HUES64 (cell line): ENCODE measurements at regions not wholly inside any gene's neighbourhood (a gene's known extent, or its start where the extent isn't known, plus 50 kb on each side); places are given as distances from the start of the nearest gene placed in this dataset.
"Not testable (repeated sequence)": the region's sequence is repeated elsewhere in the genome, so short reads cannot be mapped to it uniquely, and the experiment has no call there.

Source experiments
- H3K27ac ChIP-seq: 2 replicates; pipeline ENCODE4 v1.7.0; 2013; ENCODE audit warnings: low read depth, low read length, inconsistent platforms
- H3K27me3 ChIP-seq: 2 replicates; pipeline ENCODE4 v1.6.1; 2013; ENCODE audit warnings: mild to moderate bottlenecking, low read length; ENCODE audit not compliant: insufficient read depth
- H3K36me3 ChIP-seq: 2 replicates; pipeline ENCODE4 v1.6.1; 2013; ENCODE audit warnings: mild to moderate bottlenecking, low read length; ENCODE audit not compliant: insufficient read depth
- H3K4me1 ChIP-seq: 2 replicates; pipeline ENCODE4 v1.6.1; 2013; ENCODE audit warnings: mild to moderate bottlenecking, low read length, moderate library complexity; ENCODE audit not compliant: insufficient read depth
- H3K4me3 ChIP-seq: 2 replicates; pipeline ENCODE4 v1.5.1; 2013; ENCODE audit warnings: mild to moderate bottlenecking, low read length, moderate library complexity
- H3K9ac ChIP-seq: 2 replicates; pipeline ENCODE4 v1.6.1; 2013; ENCODE audit warnings: mild to moderate bottlenecking, low read depth, low read length
- H3K9me3 ChIP-seq: 2 replicates; pipeline ENCODE4 v1.6.1; 2013; ENCODE audit warnings: low read depth, low read length; ENCODE audit not compliant: insufficient read depth
- WGBS: fragments of 150-250, 120-280 bp; methylation state at CpG from one replicate; pipeline ENCODE4 v1.1.7; 2013; ENCODE audit warnings: missing lambda C conversion rate; 5-methylcytosine and 5-hydroxymethylcytosine counted together

GRCh38 chr4:92231511-92231910 lies 72.3 kb upstream of the GRID2 start:
- Histone ChIP-seq H3K27ac (no peak overlapping the region), H3K27me3 (no peaks in the 10 kb centered on the region; the same call in 1 of the 2 replicates), H3K36me3 (no peaks in the 10 kb centered on the region), H3K9me3 (no peaks in the 10 kb centered on the region), H3K4me1 (0 out of 2 replicates have a peak, but pooled peaks cover 6% of the 10 kb centered on the region), H3K4me3 (no peak overlapping the region), H3K9ac (no peak overlapping the region)
- no CpG with 5 or more reads among the region's 1 CpG for whole genome bisulfite sequencing

- Histone ChIP-seq H3K9me3 (no peaks in the 10 kb centered on the region), H3K4me3 (no peak overlapping the region), H3K36me3 (no peaks in the 10 kb centered on the region), H3K9ac (no peak overlapping the region), H3K4me1 (0 out of 2 replicates have a peak, but pooled peaks cover 6% of the 10 kb centered on the region), H3K27ac (no peak overlapping the region), H3K27me3 (no peaks in the 10 kb centered on the region; the same call in 1 of the 2 replicates)
Measured at GRCh38 chr4:92232566-92232965, 71.2 kb upstream of the GRID2 start.

- H3K9me3 ChIP-seq, result no peaks in the 10 kb centered on the region; the same call in 1 of the 2 replicates
- no peaks in the 10 kb centered on the region for H3K36me3 ChIP-seq
- H3K4me3 ChIP-seq, result no peak overlapping the region
- 98% methylated on average over 2 of the region's 4 CpGs for WGBS
- H3K9ac ChIP-seq, result no peak overlapping the region
- H3K4me1 ChIP-seq, result 0 out of 2 replicates have a peak, but pooled peaks cover 6% of the 10 kb centered on the region
- H3K27me3 ChIP-seq, result no peaks in the 10 kb centered on the region; the same call in 1 of the 2 replicates
- H3K27ac ChIP-seq, result no peak overlapping the region
Measured at GRCh38 chr4:92234393-92235176, 69.2 kb upstream of the GRID2 start.

- Histone ChIP-seq H3K4me1 (0 out of 2 replicates have a peak, but pooled peaks cover 6% of the 10 kb centered on the region), H3K4me3 (no peak overlapping the region)
- WGBS, result no CpG with 5 or more reads among the region's 2 CpGs
Measured at GRCh38 chr4:92235731-92236130, 68.0 kb upstream of the GRID2 start.

GRCh38 chr4:92236877-92237276 lies 66.9 kb upstream of the GRID2 start:
- Histone ChIP-seq H3K27ac (no peak overlapping the region), H3K27me3 (no peaks in the 10 kb centered on the region; the same call in 1 of the 2 replicates), H3K4me3 (no peak overlapping the region), H3K9ac (no peak overlapping the region), H3K36me3 (no peaks in the 10 kb centered on the region), H3K9me3 (peaks cover 3% of the 10 kb centered on the region; the same call in 1 of the 2 replicates), H3K4me1 (0 out of 2 replicates have a peak, but pooled peaks cover 6% of the 10 kb centered on the region)
- WGBS, result no CpG with 5 or more reads among the region's 1 CpG

More at GRCh38 chr4:92235731-92236130, 68.0 kb upstream of the GRID2 start:
- H3K27ac ChIP-seq, result no peak overlapping the region
- no peak overlapping the region for H3K9ac ChIP-seq
- no peaks in the 10 kb centered on the region; the same call in 1 of the 2 replicates for H3K27me3 ChIP-seq
- no peaks in the 10 kb centered on the region for H3K36me3 ChIP-seq
- peaks cover 3% of the 10 kb centered on the region; the same call in 1 of the 2 replicates for H3K9me3 ChIP-seq

- 0 out of 2 replicates have a peak, but pooled peaks cover 6% of the 10 kb centered on the region for H3K4me1 ChIP-seq
- H3K9me3 ChIP-seq, result peaks cover 3% of the 10 kb centered on the region; the same call in 1 of the 2 replicates
- H3K9ac ChIP-seq, result no peak overlapping the region
- no peaks in the 10 kb centered on the region for H3K36me3 ChIP-seq
- no peak overlapping the region for H3K4me3 ChIP-seq
- H3K27me3 ChIP-seq, result no peaks in the 10 kb centered on the region; the same call in 1 of the 2 replicates
- H3K27ac ChIP-seq, result no peak overlapping the region
Measured at GRCh38 chr4:92237559-92237958, 66.2 kb upstream of the GRID2 start.

- no peaks in the 10 kb centered on the region for H3K36me3 ChIP-seq
- no peak overlapping the region for H3K9ac ChIP-seq
- H3K27me3 ChIP-seq, result peaks cover 3% of the 10 kb centered on the region; the same call in 1 of the 2 replicates
- H3K4me1 ChIP-seq, result peaks cover 4% of the 10 kb centered on the region; the same call in 1 of the 2 replicates
- H3K9me3 ChIP-seq, result peaks cover 3% of the 10 kb centered on the region; the same call in 1 of the 2 replicates
- H3K4me3 ChIP-seq, result no peak overlapping the region
- WGBS, result 90% methylated on average over 1 of the region's 2 CpGs
- H3K27ac ChIP-seq, result no peak overlapping the region
Measured at GRCh38 chr4:92241094-92241493, 62.7 kb upstream of the GRID2 start.

- Histone ChIP-seq H3K36me3 (no peaks in the 10 kb centered on the region), H3K4me1 (peaks cover 4% of the 10 kb centered on the region; the same call in 1 of the 2 replicates), H3K4me3 (no peak overlapping the region), H3K27me3 (peaks cover 3% of the 10 kb centered on the region; the same call in 1 of the 2 replicates), H3K27ac (no peak overlapping the region), H3K9ac (no peak overlapping the region), H3K9me3 (peaks cover 27% of the 10 kb centered on the region)
Measured at GRCh38 chr4:92246384-92246783, 57.4 kb upstream of the GRID2 start.

GRCh38 chr4:92249541-92249940 lies 54.2 kb upstream of the GRID2 start:
- 96% methylated on average over 1 of the region's 2 CpGs for whole genome bisulfite sequencing
- Histone ChIP-seq H3K4me1 (no peaks in the 10 kb centered on the region), H3K9me3 (peaks cover 59% of the 10 kb centered on the region), H3K27ac (no peak overlapping the region), H3K9ac (no peak overlapping the region), H3K27me3 (no peaks in the 10 kb centered on the region), H3K36me3 (no peaks in the 10 kb centered on the region), H3K4me3 (no peak overlapping the region)

GRCh38 chr4:92251711-92252110 lies 52.1 kb upstream of the GRID2 start:
- no peaks in the 10 kb centered on the region for H3K4me1 ChIP-seq
- H3K9ac ChIP-seq, result no peak overlapping the region
- H3K27me3 ChIP-seq, result no peaks in the 10 kb centered on the region
- H3K27ac ChIP-seq, result no peak overlapping the region
- H3K36me3 ChIP-seq, result peaks cover 2% of the 10 kb centered on the region; the same call in 1 of the 2 replicates
- no peak overlapping the region for H3K4me3 ChIP-seq
- peaks cover 78% of the 10 kb centered on the region for H3K9me3 ChIP-seq
- 90% methylated on average over 1 of the region's 1 CpG for WGBS

- H3K36me3 ChIP-seq, H3K27ac ChIP-seq, H3K27me3 ChIP-seq, H3K4me1 ChIP-seq, H3K9ac ChIP-seq, H3K4me3 ChIP-seq: not testable (repeated sequence)
- peaks cover 84% of the 10 kb centered on the region for H3K9me3 ChIP-seq
Measured at GRCh38 chr4:92252358-92252757, 51.4 kb upstream of the GRID2 start.
